ENCODE measurements at regions not wholly inside any gene's neighbourhood (a gene's known extent, or its start where the extent isn't known, plus 50 kb on each side); places are given as distances from the start of the nearest gene placed in this dataset.
"Not testable (repeated sequence)": the region's sequence is repeated elsewhere in the genome, so short reads cannot be mapped to it uniquely, and the experiment has no call there.

DNA sequence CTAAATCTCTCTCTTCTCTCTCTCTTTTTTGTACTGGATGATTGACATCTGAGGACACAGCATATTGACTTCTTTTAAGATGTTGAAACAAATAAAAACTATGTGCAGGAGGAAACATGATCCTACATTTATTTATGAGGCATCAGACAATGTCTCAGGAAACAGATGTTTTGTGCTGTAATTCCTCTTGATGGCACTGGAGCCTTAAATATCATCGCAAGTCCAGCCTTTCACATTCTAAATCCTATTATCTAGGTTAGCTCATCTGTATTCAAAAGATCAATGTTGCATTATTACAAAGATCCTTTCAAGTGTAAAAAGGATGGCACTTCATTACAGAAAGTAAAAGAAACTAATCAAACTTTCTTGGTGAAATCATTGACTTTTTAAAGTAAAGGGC, 63.9 kb downstream of the MAT2B start:
- no peak for DNase-seq (ENCODE audit: low read depth in 2 of 2)

DNA sequence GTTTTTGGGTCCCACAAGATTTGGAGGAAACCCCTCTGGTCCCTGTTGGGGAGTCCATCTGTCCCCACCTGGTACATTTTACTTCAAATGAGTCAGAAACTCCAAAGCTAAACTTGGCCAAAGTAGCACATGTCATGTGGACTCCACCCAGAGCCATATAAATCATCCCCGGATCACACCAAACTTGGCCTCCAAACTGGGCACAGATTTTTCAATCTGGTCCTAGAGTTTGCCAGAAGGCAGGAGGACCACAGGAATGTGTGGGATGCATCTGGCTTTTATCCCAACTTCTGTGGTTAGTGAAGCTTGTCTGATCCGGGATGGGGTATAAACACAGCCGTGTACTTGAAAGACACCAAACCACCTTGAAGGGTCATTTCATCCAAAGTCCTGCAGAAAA, 66.3 kb downstream of the MAT2B start:
- no peak for DNase-seq (ENCODE audit: low read depth in 2 of 2)

DNA sequence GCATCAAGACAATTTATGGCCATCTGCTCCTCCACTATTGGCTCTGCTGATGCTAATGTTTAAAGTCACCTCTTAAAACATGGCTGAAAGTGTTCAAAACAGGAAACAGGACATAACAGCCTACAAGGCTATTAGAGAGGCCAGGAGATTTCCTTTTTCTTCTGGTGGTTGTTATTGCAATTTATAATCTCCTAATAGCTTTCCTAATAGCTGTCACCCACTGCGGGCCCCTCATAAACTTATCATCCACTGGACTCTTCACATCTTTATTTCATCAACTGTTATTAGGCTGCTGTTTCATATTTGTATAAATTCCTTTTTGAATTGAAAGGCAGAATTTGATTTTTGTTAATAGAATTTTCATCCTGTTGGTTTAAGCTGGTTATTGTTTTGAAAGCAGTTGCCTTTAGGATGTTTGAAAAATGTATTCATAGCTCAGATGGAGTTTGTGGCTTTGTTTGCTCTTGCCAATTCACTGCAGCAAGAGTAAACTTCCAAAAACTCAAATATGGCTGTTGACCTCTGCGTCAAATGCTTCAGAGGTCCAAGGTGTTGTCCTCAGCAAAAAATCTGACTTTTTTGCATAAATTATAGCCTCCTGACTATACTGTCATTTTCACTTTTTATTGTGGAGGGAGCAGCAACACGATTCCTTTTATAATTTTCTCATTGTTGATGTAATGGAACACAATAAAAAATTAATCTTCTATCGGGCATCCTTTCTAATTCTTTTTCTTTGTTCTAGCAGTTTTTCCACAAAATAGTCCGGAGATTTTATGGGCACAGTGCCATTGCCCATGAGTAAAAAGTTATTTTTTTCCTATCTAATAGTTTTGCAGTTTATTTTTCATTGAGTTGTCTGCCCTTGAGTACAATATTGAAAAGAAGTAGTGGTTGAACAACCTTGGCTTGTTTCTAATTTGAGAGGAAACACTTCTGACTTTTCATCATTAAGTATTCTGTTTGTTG, 69.3 kb downstream of the MAT2B start:
- DNase-seq (ENCODE audit: low read depth in 2 of 2) = no peak

DNA sequence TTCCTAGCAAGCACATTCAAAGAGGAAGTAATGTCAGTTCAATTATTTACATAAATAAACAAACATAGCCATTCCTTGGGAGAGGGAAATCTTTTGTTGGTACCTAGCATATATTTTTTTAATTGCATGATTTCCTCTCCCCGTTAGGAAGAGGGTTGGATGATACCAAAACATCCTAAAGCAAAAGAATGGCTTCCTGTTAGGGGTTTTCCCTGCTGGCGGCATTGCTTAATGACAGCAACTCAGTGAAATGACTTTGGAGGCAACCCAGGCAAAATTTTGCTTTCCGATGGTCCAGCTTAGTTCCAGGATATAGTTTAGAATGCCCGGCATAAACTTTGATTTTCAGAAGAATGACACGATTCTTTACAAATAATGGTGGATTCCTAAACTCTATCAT, 73.2 kb downstream of the MAT2B start:
- no peak for DNase-seq (ENCODE audit: low read depth in 2 of 2)

GRCh38 chr5:163579729-163580128, 74.3 kb downstream of the MAT2B start:
- no peak for DNase-seq (ENCODE audit: low read depth in 2 of 2)

DNA sequence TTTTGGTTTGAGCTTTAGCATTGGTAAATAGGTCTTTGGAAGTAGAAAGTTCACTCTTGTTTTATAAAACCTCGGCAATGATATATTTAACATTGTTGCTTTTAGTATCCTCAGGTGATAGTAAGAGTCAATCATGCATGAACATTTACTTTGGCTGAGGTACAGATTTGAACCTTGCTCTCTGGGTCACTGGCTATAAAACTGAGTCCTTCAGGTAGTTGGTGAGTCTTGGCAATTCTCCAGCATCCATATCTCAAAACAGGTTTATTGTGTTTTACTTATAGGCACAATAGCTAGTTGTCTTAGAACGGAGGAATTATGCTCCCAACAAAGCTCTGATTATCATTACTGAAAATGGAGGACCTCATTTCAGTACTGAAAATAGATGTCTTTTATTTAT, 75.1 kb downstream of the MAT2B start:
- no peak for DNase-seq (ENCODE audit: low read depth in 2 of 2)

- not testable (repeated sequence) for DNase-seq (ENCODE audit: low read depth in 2 of 2)
Observed at GRCh38 chr5:163583491-163584153, 78.2 kb downstream of the MAT2B start.

DNA sequence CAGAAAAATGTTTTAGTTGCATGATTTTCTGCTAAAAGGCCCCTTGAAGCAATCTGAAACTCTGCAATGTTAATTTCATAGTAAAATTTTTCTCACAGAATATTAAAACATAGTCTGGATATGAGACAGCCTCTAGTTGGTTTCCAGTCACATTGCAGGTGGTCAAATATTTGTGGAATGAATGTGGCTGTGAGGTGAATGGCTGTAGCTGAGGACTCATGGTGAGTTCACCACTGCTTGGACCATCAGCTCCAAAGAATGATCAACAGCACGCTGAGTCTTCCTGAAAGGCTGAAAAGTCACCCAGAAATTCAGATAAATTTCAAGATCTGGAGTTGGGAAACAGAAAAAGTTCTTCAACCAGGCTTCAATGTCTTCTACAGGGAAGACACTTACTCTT, 79.8 kb downstream of the MAT2B start:
- no peak for DNase-seq (ENCODE audit: low read depth in 2 of 2)

DNA sequence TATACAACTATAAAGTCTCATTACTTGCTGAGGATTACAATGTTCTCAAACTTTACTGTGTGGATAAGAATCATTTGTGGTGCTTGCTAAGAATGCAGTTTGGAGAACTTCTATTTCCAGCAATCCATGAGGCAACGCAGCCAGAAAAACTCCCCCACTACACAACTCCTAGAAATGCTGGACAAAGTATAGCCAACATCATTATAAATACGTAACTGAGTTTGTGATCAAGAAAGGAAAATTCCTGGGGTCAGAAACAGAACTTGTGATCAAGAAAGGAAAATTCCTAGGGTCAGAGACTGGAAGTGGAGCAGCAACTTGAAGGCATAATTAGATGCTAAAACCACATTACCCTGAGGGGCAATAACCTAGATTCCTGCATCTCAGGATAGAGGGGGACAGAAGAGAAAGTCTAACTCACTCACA, 81.1 kb downstream of the MAT2B start:
- no peak for DNase-seq (ENCODE audit: low read depth in 2 of 2)

- no peak for DNase-seq (ENCODE audit: low read depth in 2 of 2)
Observed at GRCh38 chr5:163594951-163595350, 89.5 kb downstream of the MAT2B start.

DNA sequence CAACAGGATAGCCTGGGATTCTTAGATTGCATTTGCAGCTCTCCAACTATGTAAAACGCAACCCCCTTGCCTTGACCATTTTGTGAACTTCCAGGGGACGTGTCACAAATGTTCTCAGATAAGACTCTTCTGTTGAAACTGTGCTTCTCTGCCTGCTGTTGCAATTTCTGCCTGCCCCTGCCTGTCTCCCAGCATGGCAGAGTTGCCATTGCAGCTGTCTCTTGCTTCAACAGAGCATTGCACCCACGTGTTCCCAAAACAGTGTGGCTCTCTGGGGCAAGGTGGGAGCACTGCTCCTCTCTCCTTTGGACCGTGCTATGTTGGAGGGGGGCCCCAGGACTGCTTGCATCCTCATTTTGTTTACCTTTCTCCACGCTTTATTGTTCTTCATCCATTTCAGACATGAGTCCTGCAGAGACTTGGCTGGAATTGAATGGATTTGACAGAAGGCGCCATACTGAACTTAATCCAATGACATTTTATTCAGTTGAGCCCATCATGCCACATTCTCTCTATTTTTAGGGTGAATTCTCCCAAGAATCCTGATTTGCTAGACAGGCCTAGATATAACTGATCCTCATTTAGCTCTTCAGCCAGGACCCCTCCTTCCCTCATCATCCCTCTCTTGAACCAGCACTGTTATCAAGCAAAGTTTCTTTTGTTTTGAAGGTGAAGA, 90.7 kb downstream of the MAT2B start:
- DNase-seq (ENCODE audit: low read depth in 2 of 2) = no peak

DNA sequence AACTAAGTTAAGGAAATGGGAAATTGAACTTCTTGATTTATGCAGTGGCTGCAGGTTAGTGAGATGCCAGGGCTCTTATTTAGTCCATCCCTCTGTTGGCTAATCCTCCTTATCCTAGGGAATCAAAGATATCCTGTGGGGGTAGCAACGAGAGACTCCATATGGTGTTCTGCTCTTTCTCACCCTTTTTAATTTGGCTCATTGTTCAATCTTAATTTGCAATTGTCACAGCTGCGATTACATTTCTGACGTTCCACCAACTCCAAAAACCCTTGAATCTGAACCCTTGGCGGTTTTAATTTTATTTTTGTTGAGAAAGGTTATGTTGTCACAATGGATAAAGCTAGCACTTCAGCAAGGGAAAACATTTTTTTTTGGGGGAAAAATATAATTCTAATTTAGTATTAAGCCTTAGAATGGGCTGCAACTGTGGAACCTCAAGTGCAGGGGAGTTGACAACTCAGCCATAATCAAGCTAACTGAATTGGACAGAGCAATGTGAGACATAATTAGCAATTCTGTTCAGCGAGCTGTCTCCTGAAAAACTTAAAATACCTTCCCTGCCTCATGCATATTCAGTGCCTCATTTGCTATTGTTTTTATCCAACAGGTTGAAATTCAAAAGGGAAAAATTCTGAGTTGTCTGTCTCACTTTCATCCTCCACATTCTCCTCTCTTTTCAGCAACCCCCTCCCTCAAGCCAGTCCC, 91.3 kb downstream of the MAT2B start:
- DNase-seq (ENCODE audit: low read depth in 2 of 2) = no peak

GRCh38 chr5:163604013-163604412, 98.6 kb downstream of the MAT2B start:
- DNase-seq (ENCODE audit: low read depth in 2 of 2) = no peak

GRCh38 chr5:163607256-163607655, 101.8 kb downstream of the MAT2B start:
- no peak for DNase-seq (ENCODE audit: low read depth in 2 of 2)

- DNase-seq (ENCODE audit: low read depth in 2 of 2) = no peak
Observed at GRCh38 chr5:163608621-163609020, 103.2 kb downstream of the MAT2B start.

GRCh38 chr5:163609910-163610309, 104.5 kb downstream of the MAT2B start:
- DNase-seq (ENCODE audit: low read depth in 2 of 2) = no peak

GRCh38 chr5:163612358-163613149, 107.1 kb downstream of the MAT2B start:
- DNase-seq (ENCODE audit: low read depth in 2 of 2) = no peak

GRCh38 chr5:163613150-163613442, 107.7 kb downstream of the MAT2B start:
- DNase-seq (ENCODE audit: low read depth in 2 of 2) = no peak

DNA sequence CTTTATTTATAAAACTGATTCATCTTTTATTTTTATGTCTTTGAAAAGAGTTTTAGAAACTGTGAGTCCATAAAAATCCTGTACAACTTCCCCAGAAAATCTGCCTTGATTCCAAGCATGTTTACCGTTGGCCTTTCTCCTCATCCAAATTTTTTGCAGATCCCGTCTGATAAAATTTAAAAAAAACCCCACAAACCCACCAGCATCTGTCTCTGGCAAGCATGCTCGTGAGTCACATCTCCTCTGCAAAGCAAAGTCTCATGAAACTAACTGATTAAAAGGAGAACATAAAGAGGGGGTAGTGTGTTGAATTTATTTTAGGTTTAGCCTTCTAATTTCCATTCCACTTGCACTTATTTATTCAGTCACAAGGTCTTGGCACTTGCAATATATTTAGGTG, 109.4 kb downstream of the MAT2B start:
- DNase-seq (ENCODE audit: low read depth in 2 of 2) = no peak

GRCh38 chr5:163619273-163619934, 114.0 kb downstream of the MAT2B start:
- no peak for DNase-seq (ENCODE audit: low read depth in 2 of 2)

GRCh38 chr5:163619951-163620350, 114.5 kb downstream of the MAT2B start:
- DNase-seq (ENCODE audit: low read depth in 2 of 2) = no peak

All from activated CD8-positive, alpha-beta memory T cell treated with anti-CD3 and anti-CD28 coated beads for 4 hours (primary cell).